ENCODE measurements at regions not wholly inside any gene's neighbourhood (a gene's known extent, or its start where the extent isn't known, plus 50 kb on each side); places are given as distances from the start of the nearest gene placed in this dataset.

DNA sequence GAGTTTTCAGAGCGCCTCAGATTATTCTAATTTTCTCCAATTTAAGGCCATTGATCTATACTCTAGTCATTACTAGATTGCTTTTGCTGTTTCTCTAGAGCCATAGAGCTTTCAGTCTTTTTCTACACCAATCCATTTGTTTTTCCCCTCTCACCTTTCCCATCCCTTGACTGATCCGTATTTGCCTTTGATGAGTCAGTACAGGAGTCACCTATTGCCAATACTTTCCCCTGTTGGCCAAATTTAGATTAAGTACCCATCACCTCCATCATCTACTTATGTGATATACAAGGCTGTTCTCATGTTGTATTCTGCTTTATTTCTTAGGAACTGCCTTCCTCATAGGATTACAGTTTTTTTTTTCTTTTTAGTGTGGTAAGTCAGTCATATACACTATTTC is 463.2 kb downstream of the KLF12 start:
- no peaks in the 10 kb centered on the region for H3K27me3 Mint-ChIP-seq (ENCODE audit: low read depth)
- TF ChIP-seq, protein P1, sequence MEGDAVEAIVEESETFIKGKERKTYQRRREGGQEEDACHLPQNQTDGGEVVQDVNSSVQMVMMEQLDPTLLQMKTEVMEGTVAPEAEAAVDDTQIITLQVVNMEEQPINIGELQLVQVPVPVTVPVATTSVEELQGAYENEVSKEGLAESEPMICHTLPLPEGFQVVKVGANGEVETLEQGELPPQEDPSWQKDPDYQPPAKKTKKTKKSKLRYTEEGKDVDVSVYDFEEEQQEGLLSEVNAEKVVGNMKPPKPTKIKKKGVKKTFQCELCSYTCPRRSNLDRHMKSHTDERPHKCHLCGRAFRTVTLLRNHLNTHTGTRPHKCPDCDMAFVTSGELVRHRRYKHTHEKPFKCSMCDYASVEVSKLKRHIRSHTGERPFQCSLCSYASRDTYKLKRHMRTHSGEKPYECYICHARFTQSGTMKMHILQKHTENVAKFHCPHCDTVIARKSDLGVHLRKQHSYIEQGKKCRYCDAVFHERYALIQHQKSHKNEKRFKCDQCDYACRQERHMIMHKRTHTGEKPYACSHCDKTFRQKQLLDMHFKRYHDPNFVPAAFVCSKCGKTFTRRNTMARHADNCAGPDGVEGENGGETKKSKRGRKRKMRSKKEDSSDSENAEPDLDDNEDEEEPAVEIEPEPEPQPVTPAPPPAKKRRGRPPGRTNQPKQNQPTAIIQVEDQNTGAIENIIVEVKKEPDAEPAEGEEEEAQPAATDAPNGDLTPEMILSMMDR (IDR thresholded peaks at IDR 0.05; ENCODE audit: unreplicated experiment in 3 of 3) = no peak
- H3K36me3 Mint-ChIP-seq (ENCODE audit: low read depth) = no peaks in the 10 kb centered on the region
- no peaks in the 10 kb centered on the region for H3K9me3 Mint-ChIP-seq
- H3K4me3 Mint-ChIP-seq = no peak overlapping the region
- H3K27ac Mint-ChIP-seq = no peak overlapping the region
- peaks cover 9% of the 10 kb centered on the region for H3K4me1 Mint-ChIP-seq

DNA sequence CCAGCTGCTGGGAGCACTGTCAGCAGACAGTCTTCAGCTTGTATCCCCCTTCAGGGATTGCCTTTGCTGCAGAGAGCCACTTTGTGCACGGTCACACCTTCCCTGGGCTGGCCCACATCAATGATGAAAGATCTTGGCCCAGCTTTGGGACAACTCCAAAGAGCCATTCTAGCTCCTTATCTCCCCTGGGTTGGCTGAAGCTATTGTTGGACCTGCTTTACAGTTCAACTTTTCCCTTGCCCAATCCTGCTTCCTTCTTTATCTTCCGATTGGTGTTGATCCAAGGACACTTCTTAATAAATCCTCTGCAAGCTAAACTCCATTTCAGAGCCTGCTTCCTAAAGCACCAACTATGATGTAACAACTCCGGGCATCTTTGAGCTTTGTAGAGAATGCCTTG is 466.4 kb downstream of the KLF12 start:
- no peaks in the 10 kb centered on the region for H3K27me3 Mint-ChIP-seq (ENCODE audit: low read depth)
- TF ChIP-seq, protein P1 (IDR thresholded peaks at IDR 0.05; ENCODE audit: unreplicated experiment in 3 of 3) = no peak
- no peak overlapping the region for H3K27ac Mint-ChIP-seq

DNA sequence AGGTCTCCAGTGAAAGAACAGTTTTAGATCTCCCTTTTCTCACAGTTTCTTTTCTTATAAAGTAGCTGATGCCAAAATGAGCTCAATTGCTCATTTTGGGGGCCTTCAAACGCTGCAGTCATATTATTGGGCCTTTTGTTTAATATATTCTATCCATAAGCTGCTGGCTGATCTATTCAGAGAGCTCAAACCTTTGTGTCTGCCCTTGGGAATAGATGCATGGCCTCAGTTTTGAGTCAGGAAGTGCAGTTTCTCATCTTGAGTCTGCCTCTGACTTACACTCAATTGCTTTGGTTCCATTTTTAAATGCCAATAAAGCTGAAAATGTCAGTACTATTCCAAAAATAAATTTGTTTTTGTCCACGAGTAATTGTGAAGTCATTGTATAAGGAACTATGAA is 468.9 kb downstream of the KLF12 start:
- peaks cover 11% of the 10 kb centered on the region for H3K4me1 Mint-ChIP-seq
- TF ChIP-seq, protein P1 (IDR thresholded peaks at IDR 0.05; ENCODE audit: unreplicated experiment in 3 of 3) = no peak
- no peaks in the 10 kb centered on the region for H3K27me3 Mint-ChIP-seq (ENCODE audit: low read depth)
- no peaks in the 10 kb centered on the region for H3K36me3 Mint-ChIP-seq (ENCODE audit: low read depth)
- no peak overlapping the region for H3K4me3 Mint-ChIP-seq
- H3K27ac Mint-ChIP-seq = peak overlapping the region in 1 of 3 experiments; percentile 58
- H3K9me3 Mint-ChIP-seq = no peaks in the 10 kb centered on the region

More for the DNA sequence above, 466.4 kb downstream of the KLF12 start:
- Mint-ChIP-seq H3K9me3 (no peaks in the 10 kb centered on the region), H3K4me3 (no peak overlapping the region), H3K4me1 (peaks cover 17% of the 10 kb centered on the region), H3K36me3 (ENCODE audit: low read depth) (no peaks in the 10 kb centered on the region)

DNA sequence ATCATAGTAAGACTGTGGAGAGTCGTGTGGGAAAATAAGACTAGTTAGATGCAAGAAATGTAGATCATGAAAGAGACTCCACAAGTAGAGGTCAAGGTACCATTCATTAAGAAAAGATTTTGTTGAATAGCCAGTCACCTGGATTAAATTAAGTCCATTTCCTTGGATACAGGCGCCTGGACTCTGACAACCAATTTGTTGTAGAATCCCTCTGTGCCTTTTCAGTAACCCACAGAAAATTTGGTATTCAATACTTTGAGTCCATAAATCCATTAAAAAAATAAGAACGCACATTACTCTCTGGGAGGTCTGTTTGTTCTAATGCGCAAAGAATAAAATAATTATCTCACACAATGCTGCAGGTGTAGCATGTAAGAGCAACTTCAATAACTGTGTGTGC is 469.4 kb downstream of the KLF12 start:
- Mint-ChIP-seq H3K27me3 (ENCODE audit: low read depth) (no peaks in the 10 kb centered on the region), H3K4me1 (peaks cover 11% of the 10 kb centered on the region), H3K9me3 (no peaks in the 10 kb centered on the region), H3K27ac (peak overlapping the region in 1 of 3 experiments; percentile 58), H3K4me3 (no peak overlapping the region), H3K36me3 (ENCODE audit: low read depth) (no peaks in the 10 kb centered on the region)
- TF ChIP-seq, protein P1 (IDR thresholded peaks at IDR 0.05; ENCODE audit: unreplicated experiment in 3 of 3) = no peak

DNA sequence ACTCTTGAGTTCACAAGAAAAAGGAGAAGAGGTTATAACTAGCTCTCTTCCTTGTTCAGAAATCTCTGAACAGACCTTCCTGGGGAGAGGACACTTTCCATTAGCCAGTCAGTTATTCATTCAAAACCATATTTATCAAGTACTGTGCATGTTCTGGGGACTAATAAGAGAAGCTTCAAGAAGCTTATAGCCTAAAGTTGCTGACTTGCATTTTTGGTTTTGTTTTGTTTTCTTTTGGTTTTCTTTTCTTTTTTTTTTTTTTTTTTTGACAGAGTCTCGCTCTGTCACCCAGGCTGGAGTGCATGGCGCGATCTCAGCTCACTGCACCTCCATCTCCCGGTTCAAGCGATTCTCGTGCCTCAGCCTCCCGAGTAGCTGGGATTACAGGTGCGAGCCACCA is 471.4 kb downstream of the KLF12 start:
- no peaks in the 10 kb centered on the region for H3K27me3 Mint-ChIP-seq (ENCODE audit: low read depth)
- H3K36me3 Mint-ChIP-seq (ENCODE audit: low read depth) = no peaks in the 10 kb centered on the region
- no peaks in the 10 kb centered on the region for H3K9me3 Mint-ChIP-seq
- H3K4me1 Mint-ChIP-seq = peaks cover 14% of the 10 kb centered on the region
- TF ChIP-seq, protein P1 (IDR thresholded peaks at IDR 0.05; ENCODE audit: unreplicated experiment in 3 of 3) = no peak
- H3K27ac Mint-ChIP-seq = no peak overlapping the region
- H3K4me3 Mint-ChIP-seq = no peak overlapping the region

DNA sequence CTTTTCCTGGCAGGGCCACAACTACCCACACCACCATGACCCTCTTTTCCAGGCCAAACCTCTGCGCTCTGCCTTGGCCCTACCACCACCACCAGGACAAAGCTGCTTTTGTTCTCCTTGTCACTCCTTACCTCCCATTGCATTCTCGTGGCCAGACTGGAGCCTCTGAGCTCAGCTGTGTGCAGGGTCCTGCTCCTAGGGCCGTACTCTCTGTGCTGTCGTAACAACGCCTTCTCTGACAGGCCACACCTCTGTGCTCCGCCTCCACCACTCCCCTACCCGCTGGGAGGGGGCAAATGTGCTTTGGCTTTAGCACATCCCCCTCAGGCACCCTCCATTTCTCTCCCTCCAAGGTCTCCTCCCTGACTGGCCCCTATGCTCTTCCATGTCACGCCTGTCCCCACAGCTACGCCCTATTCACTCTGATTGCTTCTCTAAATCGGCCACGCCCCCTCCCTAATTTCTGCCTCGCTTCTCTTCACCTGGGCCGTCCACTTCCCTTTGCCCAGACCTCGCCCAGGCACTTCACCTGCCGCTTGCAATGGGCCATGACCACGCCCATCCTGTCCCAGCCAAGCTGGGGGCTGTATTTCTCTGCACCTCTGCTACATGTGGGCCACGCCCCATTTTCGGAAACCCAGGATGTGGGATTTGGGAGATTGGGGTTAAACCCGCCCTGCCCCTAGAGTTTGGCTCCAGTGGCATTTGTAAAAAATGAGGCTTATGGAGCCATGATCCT is 472.3 kb downstream of the KLF12 start:
- no peaks in the 10 kb centered on the region for H3K9me3 Mint-ChIP-seq
- H3K27ac Mint-ChIP-seq = no peak overlapping the region
- no peak overlapping the region for H3K4me3 Mint-ChIP-seq
- H3K27me3 Mint-ChIP-seq (ENCODE audit: low read depth) = no peaks in the 10 kb centered on the region
- TF ChIP-seq, protein P1 (IDR thresholded peaks at IDR 0.05; ENCODE audit: unreplicated experiment in 3 of 3) = no peak
- peaks cover 14% of the 10 kb centered on the region for H3K4me1 Mint-ChIP-seq
- H3K36me3 Mint-ChIP-seq (ENCODE audit: low read depth) = no peaks in the 10 kb centered on the region

Data from nephron (organoid).